Loucy (cell line): ENCODE measurements at regions not wholly inside any gene's neighbourhood (a gene's known extent, or its start where the extent isn't known, plus 50 kb on each side); places are given as distances from the start of the nearest gene placed in this dataset.

Source experiments
- CTCF ChIP-seq: fragments of 200-600 bp; sonication (generic); conservative IDR thresholded peaks from 2 replicates; pipeline ENCODE4 v1.5.1; 2014; ENCODE audit warnings: mild to moderate bottlenecking, antibody characterized with exemption, low read length
- EZH2phosphoT487 ChIP-seq: fragments of 200-600 bp; IDR thresholded peaks from 2 replicates; pipeline ENCODE4 v1.6.1; 2018; ENCODE audit warnings: antibody characterized with exemption, mild to moderate bottlenecking, moderate library complexity, borderline replicate concordance

GRCh38 chr15:35616498-35617271 is 70.7 kb upstream of the DPH6 start:
- no peak for TF ChIP-seq EZH2phosphoT487
- no peak for TF ChIP-seq CTCF
